GM12892 (cell line): ENCODE measurements at regions not wholly inside any gene's neighbourhood (a gene's known extent, or its start where the extent isn't known, plus 50 kb on each side); places are given as distances from the start of the nearest gene placed in this dataset.

Experiments used
- POLR2A ChIP-seq: IDR thresholded peaks from 2 replicates; pipeline ENCODE4 v1.6.1; 2011; ENCODE audit warnings: low read depth, low read length, control low read depth
- POLR2AphosphoS5 ChIP-seq: IDR thresholded peaks from 2 replicates; pipeline ENCODE4 v1.6.1; 2011; ENCODE audit warnings: low read depth, low read length, control low read depth
- TAF1 ChIP-seq: IDR thresholded peaks from 2 replicates; pipeline ENCODE4 v1.6.1; 2011; ENCODE audit warnings: low read depth, mild to moderate bottlenecking, control low read depth, low read length, borderline replicate concordance

DNA sequence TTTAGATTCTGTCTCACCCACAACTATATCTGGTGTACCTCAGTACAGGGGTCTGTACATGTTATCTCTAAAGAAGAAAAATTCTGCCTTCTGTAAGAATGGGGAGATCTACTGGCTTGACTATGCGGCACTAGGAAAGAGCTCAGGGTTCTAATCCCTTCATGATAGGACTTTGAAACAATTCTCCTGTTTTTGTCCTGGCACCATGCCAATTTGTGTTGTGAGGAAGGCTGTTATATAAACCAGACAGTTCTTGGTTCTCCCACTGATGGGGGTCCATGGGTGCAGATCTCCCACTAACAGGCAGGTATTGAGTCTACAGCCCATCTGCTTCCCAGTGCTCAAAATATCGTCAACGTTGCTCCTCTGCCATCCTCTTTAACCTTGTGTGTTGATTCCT lies 883.7 kb downstream of the GALC start:
- no peak for TF ChIP-seq TAF1
- no peak for TF ChIP-seq POLR2A
- TF ChIP-seq POLR2AphosphoS5 = no peak
